HepG2 (cell line): ENCODE measurements at regions not wholly inside any gene's neighbourhood (a gene's known extent, or its start where the extent isn't known, plus 50 kb on each side); places are given as distances from the start of the nearest gene placed in this dataset.

Experiments
- CTCF ChIP-seq: sonication (generic); formaldehyde crosslinking; IDR thresholded peaks from 2 replicates; pipeline ENCODE4 v1.5.0; 2020; ENCODE audit warnings: mild to moderate bottlenecking, missing genetic modification reagents, moderate library complexity
- PBX3 ChIP-seq: sonication (generic); formaldehyde crosslinking; IDR thresholded peaks from 2 replicates; pipeline ENCODE4 v1.8.1; 2023; ENCODE audit warnings: missing genetic modification reagents, inconsistent platforms, borderline replicate concordance
- REST ChIP-seq, 2 experiments: IDR thresholded peaks; 2 replicates each; pipeline ENCODE4 v1.6.1; 2011 to 2012; ENCODE audit warnings: low read length in 2 of 2, borderline replicate concordance in 1 of 2, low read depth in 1 of 2, mild to moderate bottlenecking in 1 of 2, moderate library complexity in 1 of 2
- ZNF335 ChIP-seq: sonication (generic); formaldehyde crosslinking; IDR thresholded peaks from 2 replicates; pipeline ENCODE4 v1.4.0; 2020; ENCODE audit warnings: missing genetic modification reagents
- ZNF441 ChIP-seq: sonication (generic); formaldehyde crosslinking; IDR thresholded peaks from 2 replicates; pipeline ENCODE4 v1.7.0; 2021; ENCODE audit warnings: missing genetic modification reagents, borderline replicate concordance
- ZNF770 ChIP-seq: sonication (generic); formaldehyde crosslinking; IDR thresholded peaks from 2 replicates; pipeline ENCODE4 v1.5.0; 2020; ENCODE audit warnings: mild to moderate bottlenecking, missing genetic modification reagents

GRCh38 chr10:33483124-33483815, 148.8 kb upstream of the NRP1 start:
- TF ChIP-seq ZNF441, result no peak
- TF ChIP-seq ZNF770 (CRISPR knock-in tag), result no peak
- TF ChIP-seq ZNF335 (CRISPR knock-in tag), result no peak
- no peak for TF ChIP-seq CTCF (CRISPR knock-in tag)
- TF ChIP-seq REST (IDR thresholded peaks at IDR 0.05; ENCODE audit: borderline replicate concordance in 1 of 2, low read depth in 1 of 2, low read length in 2 of 2), result no peak
- TF ChIP-seq PBX3, result no peak
